ENCODE measurements at regions not wholly inside any gene's neighbourhood (a gene's known extent, or its start where the extent isn't known, plus 50 kb on each side); places are given as distances from the start of the nearest gene placed in this dataset.

- no peak for DNase-seq (ENCODE audit: low read depth)
These were observed 669.0 kb upstream of the FOXG1 start for GRCh38 chr14:28097585-28097984.

- DNase-seq (ENCODE audit: low read depth) = no peak
These were observed 667.7 kb upstream of the FOXG1 start for GRCh38 chr14:28098856-28099255.

GRCh38 chr14:28102001-28102400 lies 664.6 kb upstream of the FOXG1 start:
- no peak for DNase-seq (ENCODE audit: low read depth)

GRCh38 chr14:28102814-28103213 lies 663.8 kb upstream of the FOXG1 start:
- no peak for DNase-seq (ENCODE audit: low read depth)

GRCh38 chr14:28113311-28113710 lies 653.3 kb upstream of the FOXG1 start:
- DNase-seq (ENCODE audit: low read depth) = no peak

- no peak for DNase-seq (ENCODE audit: low read depth)
These were observed 649.9 kb upstream of the FOXG1 start for GRCh38 chr14:28116716-28117115.

GRCh38 chr14:28119849-28120248 lies 646.7 kb upstream of the FOXG1 start:
- DNase-seq (ENCODE audit: low read depth) = no peak

- no peak for DNase-seq (ENCODE audit: low read depth)
These were observed 646.2 kb upstream of the FOXG1 start for GRCh38 chr14:28120391-28120790.

GRCh38 chr14:28121512-28122297 lies 644.9 kb upstream of the FOXG1 start:
- DNase-seq (ENCODE audit: low read depth) = no peak

- no peak for DNase-seq (ENCODE audit: low read depth)
These were observed 635.8 kb upstream of the FOXG1 start for GRCh38 chr14:28130610-28131284.

GRCh38 chr14:28138341-28138740 lies 628.2 kb upstream of the FOXG1 start:
- DNase-seq (ENCODE audit: low read depth) = no peak

GRCh38 chr14:28141662-28142061 lies 624.9 kb upstream of the FOXG1 start:
- no peak for DNase-seq (ENCODE audit: low read depth)

- no peak for DNase-seq (ENCODE audit: low read depth)
These were observed 624.1 kb upstream of the FOXG1 start for GRCh38 chr14:28142400-28143015.

- DNase-seq (ENCODE audit: low read depth) = no peak
These were observed 623.3 kb upstream of the FOXG1 start for GRCh38 chr14:28143316-28143715.

GRCh38 chr14:28151926-28152325 lies 614.7 kb upstream of the FOXG1 start:
- no peak for DNase-seq (ENCODE audit: low read depth)

- DNase-seq (ENCODE audit: low read depth) = no peak
These were observed 614.0 kb upstream of the FOXG1 start for GRCh38 chr14:28152453-28153044.

- DNase-seq (ENCODE audit: low read depth) = no peak
These were observed 609.2 kb upstream of the FOXG1 start for GRCh38 chr14:28157289-28157869.

GRCh38 chr14:28157887-28158791 lies 608.4 kb upstream of the FOXG1 start:
- DNase-seq (ENCODE audit: low read depth) = no peak

- DNase-seq (ENCODE audit: low read depth) = no peak
These were observed 605.5 kb upstream of the FOXG1 start for GRCh38 chr14:28161040-28161439.

- DNase-seq (ENCODE audit: low read depth) = no peak
These were observed 603.4 kb upstream of the FOXG1 start for GRCh38 chr14:28163233-28163632.

- DNase-seq (ENCODE audit: low read depth) = no peak
These were observed 602.7 kb upstream of the FOXG1 start for GRCh38 chr14:28163897-28164296.
